Astrocyte (in vitro differentiated cells and primary cell): ENCODE measurements at regions not wholly inside any gene's neighbourhood (a gene's known extent, or its start where the extent isn't known, plus 50 kb on each side); places are given as distances from the start of the nearest gene placed in this dataset.

Source experiments
- DNase-seq: peaks from one replicate; pipeline ENCODE4 v3.0.0-alpha.2; 2010; ENCODE audit warnings: low read depth
- FAIRE-seq: peaks from 2 replicates; lab custom pipeline; 2011; peaks lifted over from hg19 to GRCh38; lab: Jason Lieb, UNC
- H2AFZ ChIP-seq: 2 replicates; pipeline ENCODE4 v1.6.0; 2012; ENCODE audit warnings: low read depth, low read length, inconsistent platforms
- H3K27ac ChIP-seq: 2 replicates; pipeline ENCODE4 v1.5.1; 2011; ENCODE audit warnings: low read depth, low read length, inconsistent platforms
- H3K27me3 ChIP-seq: 2 replicates; pipeline ENCODE4 v1.6.0; 2011; ENCODE audit warnings: low read length, inconsistent platforms; ENCODE audit not compliant: insufficient read depth
- H3K36me3 ChIP-seq: 2 replicates; pipeline ENCODE4 v1.5.1; 2011; ENCODE audit warnings: low read length, inconsistent platforms; ENCODE audit not compliant: insufficient read depth
- H3K4me1 ChIP-seq: 2 replicates; pipeline ENCODE4 v1.5.1; 2011; ENCODE audit warnings: low read length, inconsistent platforms; ENCODE audit not compliant: insufficient read depth
- H3K4me2 ChIP-seq: 2 replicates; pipeline ENCODE4 v1.6.0; 2012; ENCODE audit warnings: low read length, inconsistent platforms
- H3K4me3 ChIP-seq: 2 replicates; pipeline ENCODE4 v1.5.1; 2011; ENCODE audit warnings: low read depth, mild to moderate bottlenecking, low read length, inconsistent platforms; ENCODE audit not compliant: insufficient read depth
- H3K79me2 ChIP-seq: 2 replicates; pipeline ENCODE4 v1.6.0; 2012; ENCODE audit warnings: mild to moderate bottlenecking, low read length, inconsistent platforms; ENCODE audit not compliant: insufficient read depth
- H3K9ac ChIP-seq: 2 replicates; pipeline ENCODE4 v1.6.0; 2012; ENCODE audit warnings: mild to moderate bottlenecking, low read length, inconsistent platforms
- H3K9me3 ChIP-seq: 2 replicates; pipeline ENCODE4 v1.5.1; 2012; ENCODE audit warnings: low read depth, mild to moderate bottlenecking, low read length, inconsistent platforms; ENCODE audit not compliant: insufficient read depth
- H4K20me1 ChIP-seq: 2 replicates; pipeline ENCODE4 v1.6.0; 2012; ENCODE audit warnings: low read length, inconsistent platforms; ENCODE audit not compliant: insufficient read depth
- H3K27ac Mint-ChIP-seq: one replicate; pipeline ENCODE4 v1.8.0; 2021; ENCODE audit warnings: mild to moderate bottlenecking, mixed read lengths; ENCODE audit not compliant: unreplicated experiment
- H3K27me3 Mint-ChIP-seq: one replicate; pipeline ENCODE4 v1.8.0; 2021; ENCODE audit warnings: low read depth, mixed read lengths; ENCODE audit not compliant: unreplicated experiment
- H3K36me3 Mint-ChIP-seq: one replicate; pipeline ENCODE4 v1.8.0; 2021; ENCODE audit warnings: low read depth, mixed read lengths; ENCODE audit not compliant: unreplicated experiment
- H3K4me1 Mint-ChIP-seq: one replicate; pipeline ENCODE4 v1.8.0; 2021; ENCODE audit warnings: low read depth, mixed read lengths; ENCODE audit not compliant: unreplicated experiment
- H3K4me3 Mint-ChIP-seq: one replicate; pipeline ENCODE4 v1.8.0; 2021; ENCODE audit warnings: mild to moderate bottlenecking, moderate library complexity, mixed read lengths; ENCODE audit not compliant: unreplicated experiment
- H3K9me3 Mint-ChIP-seq: one replicate; pipeline ENCODE4 v1.8.0; 2021; ENCODE audit warnings: mild to moderate bottlenecking, mixed read lengths; ENCODE audit not compliant: unreplicated experiment
- EZH2 ChIP-seq: IDR thresholded peaks from 2 replicates; pipeline ENCODE4 v1.6.1; 2012; ENCODE audit warnings: mild to moderate bottlenecking, low read length, inconsistent platforms; ENCODE audit not compliant: insufficient read depth
- TF ChIP-seq, protein P1 (sequence below): IDR thresholded peaks from 2 replicates; pipeline ENCODE4 v1.5.1; 2011; ENCODE audit warnings: low read depth, mild to moderate bottlenecking, inconsistent platforms, low read length, moderate library complexity; ENCODE audit not compliant: insufficient read depth

DNA sequence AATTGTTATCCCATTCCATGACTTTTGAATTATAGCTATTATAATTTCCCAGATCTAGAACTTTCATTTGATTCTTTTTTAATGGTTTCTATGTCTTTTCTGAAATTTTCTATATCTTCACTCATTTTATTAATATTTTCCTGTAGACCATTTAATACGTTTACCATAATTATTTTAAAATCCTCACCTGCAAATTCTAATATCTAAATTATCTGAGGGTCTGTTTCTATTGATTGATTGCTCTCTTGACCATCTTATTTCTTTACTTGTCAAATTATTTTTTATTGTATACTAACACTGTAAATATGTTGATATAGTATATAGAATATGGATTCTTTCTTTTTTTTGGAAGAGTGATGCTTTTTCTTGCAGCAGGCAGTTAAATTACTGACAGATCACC lies 229.3 kb upstream of the CTBP2 start:
- no peak overlapping the region for H3K27ac Mint-ChIP-seq
- FAIRE-seq (no peak), DNase-seq (no peak)
- H3K36me3 Mint-ChIP-seq = no peaks in the 10 kb centered on the region
- Histone ChIP-seq H3K4me3 (no peak overlapping the region), H3K27me3 (no peaks in the 10 kb centered on the region), H3K4me2 (no peak overlapping the region), H3K4me1 (no peaks in the 10 kb centered on the region), H3K79me2 (no peaks in the 10 kb centered on the region), H4K20me1 (no peaks in the 10 kb centered on the region), H3K27ac (no peak overlapping the region), H3K36me3 (no peaks in the 10 kb centered on the region), H2AFZ (no peak overlapping the region), H3K9me3 (no peaks in the 10 kb centered on the region), H3K9ac (no peak overlapping the region)
- H3K4me1 Mint-ChIP-seq = no peaks in the 10 kb centered on the region
- H3K9me3 Mint-ChIP-seq = peaks cover 12% of the 10 kb centered on the region
- no peak for TF ChIP-seq EZH2
- H3K27me3 Mint-ChIP-seq = peaks cover 3% of the 10 kb centered on the region
- no peak overlapping the region for H3K4me3 Mint-ChIP-seq

DNA sequence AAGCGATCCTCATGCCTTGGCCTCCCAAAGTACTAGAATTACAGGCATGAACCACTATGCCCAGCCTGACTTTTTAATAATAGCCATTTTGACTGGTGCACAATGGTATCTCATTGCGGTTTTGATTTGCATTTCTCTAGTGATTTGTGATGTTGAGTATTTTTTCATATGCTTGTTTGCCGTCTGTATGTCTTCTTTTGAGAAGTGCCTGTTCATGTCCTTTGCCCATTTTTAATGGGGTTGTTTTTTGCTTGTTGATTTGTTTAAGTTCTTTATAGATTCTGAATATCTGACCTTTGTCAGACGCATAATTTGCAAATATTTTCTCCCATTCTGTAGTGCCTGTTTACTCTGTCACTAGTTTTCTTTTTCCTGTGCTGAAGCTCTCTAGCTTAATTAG lies 219.2 kb upstream of the CTBP2 start:
- no peaks in the 10 kb centered on the region for H3K4me1 Mint-ChIP-seq
- no peaks in the 10 kb centered on the region for H3K79me2 ChIP-seq
- H3K9me3 ChIP-seq = peaks cover 3% of the 10 kb centered on the region
- H3K36me3 Mint-ChIP-seq = no peaks in the 10 kb centered on the region
- no peak overlapping the region for H2AFZ ChIP-seq
- peaks cover 21% of the 10 kb centered on the region for H3K9me3 Mint-ChIP-seq
- H3K4me1 ChIP-seq = no peaks in the 10 kb centered on the region
- H3K27me3 ChIP-seq = no peaks in the 10 kb centered on the region
- H3K4me3 Mint-ChIP-seq = no peak overlapping the region
- peaks cover 13% of the 10 kb centered on the region for H3K27me3 Mint-ChIP-seq
- H3K4me3 ChIP-seq = no peak overlapping the region
- TF ChIP-seq, protein P1, sequence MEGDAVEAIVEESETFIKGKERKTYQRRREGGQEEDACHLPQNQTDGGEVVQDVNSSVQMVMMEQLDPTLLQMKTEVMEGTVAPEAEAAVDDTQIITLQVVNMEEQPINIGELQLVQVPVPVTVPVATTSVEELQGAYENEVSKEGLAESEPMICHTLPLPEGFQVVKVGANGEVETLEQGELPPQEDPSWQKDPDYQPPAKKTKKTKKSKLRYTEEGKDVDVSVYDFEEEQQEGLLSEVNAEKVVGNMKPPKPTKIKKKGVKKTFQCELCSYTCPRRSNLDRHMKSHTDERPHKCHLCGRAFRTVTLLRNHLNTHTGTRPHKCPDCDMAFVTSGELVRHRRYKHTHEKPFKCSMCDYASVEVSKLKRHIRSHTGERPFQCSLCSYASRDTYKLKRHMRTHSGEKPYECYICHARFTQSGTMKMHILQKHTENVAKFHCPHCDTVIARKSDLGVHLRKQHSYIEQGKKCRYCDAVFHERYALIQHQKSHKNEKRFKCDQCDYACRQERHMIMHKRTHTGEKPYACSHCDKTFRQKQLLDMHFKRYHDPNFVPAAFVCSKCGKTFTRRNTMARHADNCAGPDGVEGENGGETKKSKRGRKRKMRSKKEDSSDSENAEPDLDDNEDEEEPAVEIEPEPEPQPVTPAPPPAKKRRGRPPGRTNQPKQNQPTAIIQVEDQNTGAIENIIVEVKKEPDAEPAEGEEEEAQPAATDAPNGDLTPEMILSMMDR = no peak
- TF ChIP-seq EZH2 = no peak
- H3K27ac ChIP-seq = no peak overlapping the region
- no peak overlapping the region for H3K9ac ChIP-seq
- FAIRE-seq (no peak), DNase-seq (no peak)
- H3K4me2 ChIP-seq = no peak overlapping the region
- no peaks in the 10 kb centered on the region for H3K36me3 ChIP-seq
- no peak overlapping the region for H3K27ac Mint-ChIP-seq
- no peaks in the 10 kb centered on the region for H4K20me1 ChIP-seq

DNA sequence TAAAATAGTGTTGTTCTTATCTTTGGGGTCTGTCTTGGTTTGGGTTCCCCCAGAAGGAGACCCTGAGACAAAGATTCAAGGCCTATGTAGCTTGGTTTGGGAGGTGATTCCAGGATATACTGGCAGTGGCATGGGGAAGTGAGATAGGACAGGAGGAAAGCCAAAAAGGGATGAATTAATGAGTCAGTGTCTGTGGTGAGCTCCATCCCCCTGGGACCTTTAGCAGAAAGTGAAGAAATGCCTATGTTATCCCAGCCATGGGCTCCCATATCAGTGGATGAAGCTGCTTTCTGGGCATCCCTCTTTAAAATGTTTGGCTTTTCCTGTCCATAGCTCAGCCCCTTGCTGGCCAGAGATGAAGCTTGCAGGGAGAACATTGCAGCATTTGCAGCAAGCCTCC lies 217.0 kb upstream of the CTBP2 start:
- no peaks in the 10 kb centered on the region for H3K4me1 ChIP-seq
- H3K4me2 ChIP-seq = no peak overlapping the region
- Mint-ChIP-seq H3K4me3 (no peak overlapping the region), H3K36me3 (no peaks in the 10 kb centered on the region), H3K9me3 (peaks cover 7% of the 10 kb centered on the region), H3K27ac (no peak overlapping the region), H3K27me3 (peaks cover 10% of the 10 kb centered on the region), H3K4me1 (no peaks in the 10 kb centered on the region)
- no peaks in the 10 kb centered on the region for H3K27me3 ChIP-seq
- H4K20me1 ChIP-seq = no peaks in the 10 kb centered on the region
- no peak overlapping the region for H3K27ac ChIP-seq
- no peaks in the 10 kb centered on the region for H3K36me3 ChIP-seq
- H3K9ac ChIP-seq = no peak overlapping the region
- no peak for DNase-seq
- peaks cover 3% of the 10 kb centered on the region for H3K9me3 ChIP-seq
- H3K4me3 ChIP-seq = no peak overlapping the region
- H2AFZ ChIP-seq = no peak overlapping the region
- TF ChIP-seq, protein P1 = no peak
- no peak for TF ChIP-seq EZH2
- FAIRE-seq = no peak
- H3K79me2 ChIP-seq = no peaks in the 10 kb centered on the region
